ENCODE measurements at regions not wholly inside any gene's neighbourhood (a gene's known extent, or its start where the extent isn't known, plus 50 kb on each side); places are given as distances from the start of the nearest gene placed in this dataset.
A peak's percentile ranks its signal among the peaks of the same experiment; 100 is the strongest.
"Not testable (repeated sequence)": the region's sequence is repeated elsewhere in the genome, so short reads cannot be mapped to it uniquely, and the experiment has no call there.

DNA sequence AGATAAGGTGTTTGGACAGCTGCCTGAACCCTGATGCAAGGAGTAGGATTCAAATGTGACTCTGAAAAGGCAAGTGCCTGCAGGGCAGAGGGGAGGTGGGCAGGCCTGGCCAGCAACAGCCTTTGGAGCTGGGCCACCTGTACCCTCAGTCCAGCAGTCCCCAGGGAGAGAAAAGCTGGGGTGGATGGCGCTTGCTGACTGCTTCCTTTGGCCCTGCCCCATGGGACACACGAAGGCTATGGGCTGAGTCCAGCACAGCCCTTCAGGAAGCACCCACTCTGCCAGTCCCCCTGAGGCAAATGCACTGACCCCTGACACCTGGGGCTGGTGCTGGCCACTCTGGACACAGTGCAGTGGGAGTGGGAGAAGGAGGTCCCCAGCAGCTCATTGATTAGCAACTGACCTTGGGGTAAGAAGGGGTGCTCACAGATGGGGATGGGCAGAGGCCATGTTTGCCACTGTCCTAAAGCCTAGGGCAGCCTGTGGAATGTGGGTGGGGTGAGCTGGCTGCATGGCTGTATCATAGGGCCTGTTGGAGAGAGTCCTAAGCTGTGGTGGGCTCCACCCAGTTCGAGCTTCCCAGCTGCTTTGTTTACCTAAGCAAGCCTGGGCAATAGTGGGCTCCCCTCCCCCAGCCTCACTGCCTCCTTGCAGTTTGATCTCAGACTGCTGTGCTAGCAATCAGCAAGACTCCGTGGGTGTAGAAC is 290.7 kb downstream of the CCDC74A start:
- peak; percentile 0 for DNase-seq (ENCODE audit: unreplicated experiment)
- intact Hi-C loops (cut with micrococcal nuclease); POLR2A ChIA-PET: not testable (repeated sequence)

GRCh38 chr2:131822237-131822721 is 294.6 kb downstream of the CCDC74A start:
- H3K4me3 Mint-ChIP-seq (ENCODE audit: unreplicated experiment); DNase-seq (ENCODE audit: unreplicated experiment); intact Hi-C loops (cut with micrococcal nuclease); H3K27me3 Mint-ChIP-seq (ENCODE audit: insufficient read depth, unreplicated experiment); BruUV-seq (replicated peaks); H3K36me3 Mint-ChIP-seq (ENCODE audit: insufficient read depth, unreplicated experiment); POLR2A ChIA-PET; CTCF ChIA-PET; H3K27ac Mint-ChIP-seq (ENCODE audit: low read depth, unreplicated experiment); H3K4me1 Mint-ChIP-seq (ENCODE audit: insufficient read depth, unreplicated experiment); H3K9me3 Mint-ChIP-seq (ENCODE audit: unreplicated experiment): not testable (repeated sequence)

More for the DNA sequence above, 290.7 kb downstream of the CCDC74A start:
- not testable (repeated sequence) for H3K36me3 Mint-ChIP-seq (ENCODE audit: insufficient read depth, unreplicated experiment); H3K4me1 Mint-ChIP-seq (ENCODE audit: insufficient read depth, unreplicated experiment); BruUV-seq (replicated peaks); H3K27ac Mint-ChIP-seq (ENCODE audit: low read depth, unreplicated experiment); H3K4me3 Mint-ChIP-seq (ENCODE audit: unreplicated experiment); H3K9me3 Mint-ChIP-seq (ENCODE audit: unreplicated experiment); H3K27me3 Mint-ChIP-seq (ENCODE audit: insufficient read depth, unreplicated experiment)
- CTCF ChIA-PET, result interaction anchor here (0.6 kb wide), 1 partner anchor 16 kb away, joined by 3 read pairs; no protein-coding TSS in a partner anchor

GRCh38 chr2:131823058-131823457 is 295.4 kb downstream of the CCDC74A start:
- intact Hi-C loops (cut with micrococcal nuclease); POLR2A ChIA-PET; H3K4me1 Mint-ChIP-seq (ENCODE audit: insufficient read depth, unreplicated experiment); H3K36me3 Mint-ChIP-seq (ENCODE audit: insufficient read depth, unreplicated experiment); H3K4me3 Mint-ChIP-seq (ENCODE audit: unreplicated experiment); BruUV-seq (replicated peaks); DNase-seq (ENCODE audit: unreplicated experiment); H3K27ac Mint-ChIP-seq (ENCODE audit: low read depth, unreplicated experiment); CTCF ChIA-PET; H3K27me3 Mint-ChIP-seq (ENCODE audit: insufficient read depth, unreplicated experiment); H3K9me3 Mint-ChIP-seq (ENCODE audit: unreplicated experiment): not testable (repeated sequence)

- DNase-seq (ENCODE audit: unreplicated experiment); intact Hi-C loops (cut with micrococcal nuclease); H3K9me3 Mint-ChIP-seq (ENCODE audit: unreplicated experiment); CTCF ChIA-PET; H3K4me1 Mint-ChIP-seq (ENCODE audit: insufficient read depth, unreplicated experiment); H3K4me3 Mint-ChIP-seq (ENCODE audit: unreplicated experiment); H3K27me3 Mint-ChIP-seq (ENCODE audit: insufficient read depth, unreplicated experiment); H3K36me3 Mint-ChIP-seq (ENCODE audit: insufficient read depth, unreplicated experiment); H3K27ac Mint-ChIP-seq (ENCODE audit: low read depth, unreplicated experiment); BruUV-seq (replicated peaks); POLR2A ChIA-PET: not testable (repeated sequence)
These were observed 297.3 kb downstream of the CCDC74A start for GRCh38 chr2:131824986-131825385.

- no peaks in the 10 kb centered on the region for H3K27me3 Mint-ChIP-seq (ENCODE audit: insufficient read depth, unreplicated experiment)
These were observed 299.9 kb downstream of the CCDC74A start for GRCh38 chr2:131827481-131828163.

More at GRCh38 chr2:131827481-131828163, 299.9 kb downstream of the CCDC74A start:
- Mint-ChIP-seq H3K36me3 (ENCODE audit: insufficient read depth, unreplicated experiment) (peaks cover 4% of the 10 kb centered on the region), H3K27ac (ENCODE audit: low read depth, unreplicated experiment) (no peak overlapping the region), H3K9me3 (ENCODE audit: unreplicated experiment) (peaks cover 9% of the 10 kb centered on the region), H3K4me3 (ENCODE audit: unreplicated experiment) (no peak overlapping the region), H3K4me1 (ENCODE audit: insufficient read depth, unreplicated experiment) (no peaks in the 10 kb centered on the region)
- TF ChIP-seq CTCF (IDR thresholded peaks at IDR 0.05; ENCODE audit: unreplicated experiment), result no peak
- ChIA-PET POLR2A (no interaction called here), CTCF (no interaction called here)
- DNase-seq (ENCODE audit: unreplicated experiment), result no peak
- BruUV-seq (replicated peaks), result no TSS peak
- intact Hi-C loops (cut with micrococcal nuclease), result no loop called here

Measured in MCF 10A (cell line).